Spleen (tissue), 11 donors: ENCODE measurements at regions not wholly inside any gene's neighbourhood (a gene's known extent, or its start where the extent isn't known, plus 50 kb on each side); places are given as distances from the start of the nearest gene placed in this dataset.

Source experiments
- DNase-seq: peaks from one replicate; pipeline ENCODE4 v3.0.0-alpha.2; 2020
- H3K27ac ChIP-seq, 8 donors: fragments of 200-600 bp; sonication (generic) in 7 of 8; 1 replicate in 4 of 8; 2 replicates in 4 of 8; pipeline versions ENCODE4 v1.5.0 to v1.8.0; 2016 to 2021; ENCODE audit warnings: inconsistent platforms in 4 of 8, mild to moderate bottlenecking in 4 of 8, moderate library complexity in 1 of 8
- H3K27me3 ChIP-seq, 7 donors: fragments of 200-600 bp; sonication (generic) in 6 of 7; replicated peaks in 1 of 7; 1 replicate in 4 of 7; 2 replicates in 3 of 7; pipeline versions ENCODE4 v1.5.0 to v1.8.0; 2016 to 2021; ENCODE audit warnings: inconsistent platforms in 3 of 7, mild to moderate bottlenecking in 1 of 7
- H3K36me3 ChIP-seq, 6 donors: fragments of 200-600 bp; sonication (generic) in 5 of 6; 1 replicate in 4 of 6; 2 replicates in 2 of 6; pipeline versions ENCODE4 v1.5.0 to v1.8.0; 2016 to 2021; ENCODE audit warnings: inconsistent platforms in 2 of 6
- H3K4me1 ChIP-seq, 6 donors: fragments of 200-600 bp; sonication (generic) in 5 of 6; 1 replicate in 3 of 6; 2 replicates in 3 of 6; pipeline versions ENCODE4 v1.5.0 to v1.8.0; 2016 to 2021; ENCODE audit warnings: inconsistent platforms in 3 of 6
- H3K4me3 ChIP-seq, 8 donors: fragments of 200-600 bp; sonication (generic) in 7 of 8; 1 replicate in 4 of 8; 2 replicates in 4 of 8; pipeline versions ENCODE4 v1.5.0 to v1.8.0; 2016 to 2021; ENCODE audit warnings: inconsistent platforms in 4 of 8, mild to moderate bottlenecking in 4 of 8, moderate library complexity in 2 of 8
- H3K9me3 ChIP-seq, 8 donors: fragments of 200-600 bp; sonication (generic) in 7 of 8; 1 replicate in 4 of 8; 2 replicates in 4 of 8; pipeline versions ENCODE4 v1.5.0 to v1.8.0; 2016 to 2021; ENCODE audit warnings: inconsistent platforms in 4 of 8
- POLR2A ChIP-seq, 3 donors: fragments of 450-650 bp; IDR thresholded peaks; one replicate each; pipeline ENCODE4 v1.5.1; 2017; ENCODE audit warnings: antibody characterized with exemption in 3 of 3, mild to moderate bottlenecking in 1 of 3
- POLR2AphosphoS5 ChIP-seq, 3 donors: sonication (generic); formaldehyde crosslinking; IDR thresholded peaks; one replicate each; pipeline ENCODE4 v1.5.1; 2017; ENCODE audit warnings: antibody characterized with exemption in 3 of 3
- WGBS, 5 donors: extraction: QIAGEN DNeasy Blood & Tissue Kit in 3 of 5; methylation state at CpG; one replicate each; pipeline versions ENCODE4 v1.1.5 to v1.1.7; 2013 to 2018; 5-methylcytosine and 5-hydroxymethylcytosine counted together
- intact Hi-C: fragments of 100-400 bp; cut with DNase I; formaldehyde crosslinking; loops from one replicate; pipeline ENCODE4 v1.15.0; 2023; ENCODE audit warnings: low total_unique reads
- TF ChIP-seq, protein P1 (sequence below), 11 experiments: fragments of 200-600 bp in 7 of 11; fragments of 450-650 bp in 4 of 11; sonication (generic) in 4 of 11; IDR thresholded peaks in 8 of 11; conservative IDR thresholded peaks in 3 of 11; 1 replicate in 7 of 11; 2 replicates in 4 of 11; pipeline versions ENCODE4 v1.4.0 to v1.8.0; 2016 to 2021; ENCODE audit warnings: antibody characterized with exemption in 11 of 11, inconsistent platforms in 4 of 11, mild to moderate bottlenecking in 1 of 11
- donor health status: healthy with polysubstance abuse.
- donor health status: DM: no; HTN: no; CAD: no; lungs with moderate emphysema.
- donor health status: DM: no; HTN: no; CAD: no.
- donor health status: Bipolar disorder and iron deficiency.
- donor health status: healthy.
- donor health status: DM: no; HTN: no; CAD: no.
- donor health status: DM: yes; HTN: yes; CAD: no.

DNA sequence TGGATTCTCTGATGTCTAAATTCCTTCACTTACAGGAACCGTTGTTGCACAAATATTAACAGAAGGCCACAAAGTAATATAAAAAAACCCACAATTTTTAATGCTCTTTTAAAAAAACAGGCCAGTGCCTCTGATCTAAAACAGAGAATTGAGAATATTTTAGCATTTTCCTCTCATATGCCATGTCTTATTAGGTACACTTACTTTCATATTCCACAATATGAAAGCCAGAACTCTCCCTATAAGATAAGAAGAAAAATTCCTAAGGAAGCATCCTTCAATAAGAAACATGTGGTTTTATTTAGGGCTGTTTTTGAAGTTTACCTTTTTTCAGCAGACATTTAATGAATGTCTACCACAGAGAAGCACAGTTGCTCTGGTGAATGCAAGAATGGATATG is 214.5 kb downstream of the FAT3 start:
- no peak for DNase-seq
- no peak overlapping the region for H3K27ac ChIP-seq
- H3K27me3 ChIP-seq, result no peaks in the 10 kb centered on the region
- H3K36me3 ChIP-seq, result no peaks in the 10 kb centered on the region
- no peaks in the 10 kb centered on the region for H3K4me1 ChIP-seq
- intact Hi-C loops, result no loop called here
- TF ChIP-seq, protein P1, sequence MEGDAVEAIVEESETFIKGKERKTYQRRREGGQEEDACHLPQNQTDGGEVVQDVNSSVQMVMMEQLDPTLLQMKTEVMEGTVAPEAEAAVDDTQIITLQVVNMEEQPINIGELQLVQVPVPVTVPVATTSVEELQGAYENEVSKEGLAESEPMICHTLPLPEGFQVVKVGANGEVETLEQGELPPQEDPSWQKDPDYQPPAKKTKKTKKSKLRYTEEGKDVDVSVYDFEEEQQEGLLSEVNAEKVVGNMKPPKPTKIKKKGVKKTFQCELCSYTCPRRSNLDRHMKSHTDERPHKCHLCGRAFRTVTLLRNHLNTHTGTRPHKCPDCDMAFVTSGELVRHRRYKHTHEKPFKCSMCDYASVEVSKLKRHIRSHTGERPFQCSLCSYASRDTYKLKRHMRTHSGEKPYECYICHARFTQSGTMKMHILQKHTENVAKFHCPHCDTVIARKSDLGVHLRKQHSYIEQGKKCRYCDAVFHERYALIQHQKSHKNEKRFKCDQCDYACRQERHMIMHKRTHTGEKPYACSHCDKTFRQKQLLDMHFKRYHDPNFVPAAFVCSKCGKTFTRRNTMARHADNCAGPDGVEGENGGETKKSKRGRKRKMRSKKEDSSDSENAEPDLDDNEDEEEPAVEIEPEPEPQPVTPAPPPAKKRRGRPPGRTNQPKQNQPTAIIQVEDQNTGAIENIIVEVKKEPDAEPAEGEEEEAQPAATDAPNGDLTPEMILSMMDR (IDR thresholded peaks at IDR 0.05 in 8 of 11, conservative IDR thresholded peaks at IDR 0.05 in 3 of 11), result no peak
- TF ChIP-seq POLR2A (IDR thresholded peaks at IDR 0.05), result no peak
- TF ChIP-seq POLR2AphosphoS5 (IDR thresholded peaks at IDR 0.05), result no peak
- no peak overlapping the region for H3K4me3 ChIP-seq
- 79 to 90% (median 81%) methylated on average over 1 of the region's 1 CpG for WGBS, 5 donors
- H3K9me3 ChIP-seq, result no peaks in the 10 kb centered on the region

DNA sequence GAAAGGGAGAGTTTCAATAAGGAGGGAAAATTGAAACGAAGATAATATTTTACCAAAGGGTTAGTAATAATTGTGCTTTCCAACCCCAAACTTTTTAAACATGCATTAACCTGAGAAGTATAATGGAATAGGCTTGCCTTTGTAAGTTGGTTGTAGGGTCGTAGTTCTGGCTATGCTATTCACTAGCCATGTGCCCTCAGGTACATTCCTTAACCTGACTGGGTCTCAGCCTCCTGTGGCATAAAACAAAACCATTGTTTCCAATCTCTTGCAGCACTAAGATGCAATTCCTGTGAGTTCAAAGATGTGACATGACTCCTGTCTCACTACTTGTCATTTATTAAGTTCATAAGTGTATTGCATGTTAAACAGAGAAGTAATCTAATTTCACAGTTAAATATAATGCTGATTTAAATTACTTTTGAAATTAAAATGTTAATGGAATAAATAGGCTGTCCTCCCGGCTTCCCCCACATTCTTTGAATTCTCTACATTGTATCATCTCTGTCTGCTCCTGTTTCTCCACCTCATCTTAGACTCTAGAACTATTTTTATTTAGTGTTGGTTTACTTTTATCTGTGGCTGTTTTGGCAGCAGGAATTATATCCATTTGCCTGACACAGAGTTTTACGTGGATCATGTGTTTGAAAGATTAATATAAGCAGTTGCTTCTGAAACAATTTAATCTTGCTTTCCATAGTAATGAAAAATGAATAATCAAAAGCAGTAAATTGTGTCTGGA is 216.3 kb downstream of the FAT3 start:
- no peak for DNase-seq

DNA sequence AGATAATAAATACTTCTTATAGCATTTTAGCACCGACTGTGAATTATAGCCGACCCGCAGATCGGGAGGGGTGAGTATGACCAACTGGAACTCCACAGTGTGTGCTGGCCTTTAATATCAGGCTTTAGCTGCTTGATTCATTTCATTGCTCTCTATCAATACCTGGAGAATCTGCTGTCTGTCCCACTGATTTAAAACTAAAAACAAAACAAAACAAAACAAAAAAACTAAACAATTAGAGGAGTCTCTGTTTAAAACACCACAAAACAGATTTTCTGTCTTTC is 216.8 kb downstream of the FAT3 start:
- DNase-seq, result no peak
- Histone ChIP-seq H3K36me3 (no peaks in the 10 kb centered on the region), H3K27ac (no peak overlapping the region), H3K4me1 (no peaks in the 10 kb centered on the region), H3K4me3 (no peak overlapping the region), H3K27me3 (no peaks in the 10 kb centered on the region), H3K9me3 (no peaks in the 10 kb centered on the region)
- intact Hi-C loops, result no loop called here
- TF ChIP-seq, protein P1 (IDR thresholded peaks at IDR 0.05 in 8 of 11, conservative IDR thresholded peaks at IDR 0.05 in 3 of 11), result no peak
- TF ChIP-seq POLR2A (IDR thresholded peaks at IDR 0.05) (no peak), POLR2AphosphoS5 (IDR thresholded peaks at IDR 0.05) (no peak)
- WGBS, 5 donors, result 85 to 91% (median 87%) methylated on average over 4 of the region's 4 CpGs

More for the DNA sequence above, 216.3 kb downstream of the FAT3 start:
- Histone ChIP-seq H3K4me3 (no peak overlapping the region), H3K9me3 (no peaks in the 10 kb centered on the region), H3K4me1 (no peaks in the 10 kb centered on the region), H3K27ac (no peak overlapping the region), H3K36me3 (no peaks in the 10 kb centered on the region), H3K27me3 (no peaks in the 10 kb centered on the region)
- intact Hi-C loops, result no loop called here
- TF ChIP-seq, protein P1 (IDR thresholded peaks at IDR 0.05 in 8 of 11, conservative IDR thresholded peaks at IDR 0.05 in 3 of 11), result no peak
- no peak for TF ChIP-seq POLR2AphosphoS5 (IDR thresholded peaks at IDR 0.05)
- no peak for TF ChIP-seq POLR2A (IDR thresholded peaks at IDR 0.05)
- WGBS, 5 donors, result 57 to 78% (median 76%) methylated on average over 4 of the region's 4 CpGs

DNA sequence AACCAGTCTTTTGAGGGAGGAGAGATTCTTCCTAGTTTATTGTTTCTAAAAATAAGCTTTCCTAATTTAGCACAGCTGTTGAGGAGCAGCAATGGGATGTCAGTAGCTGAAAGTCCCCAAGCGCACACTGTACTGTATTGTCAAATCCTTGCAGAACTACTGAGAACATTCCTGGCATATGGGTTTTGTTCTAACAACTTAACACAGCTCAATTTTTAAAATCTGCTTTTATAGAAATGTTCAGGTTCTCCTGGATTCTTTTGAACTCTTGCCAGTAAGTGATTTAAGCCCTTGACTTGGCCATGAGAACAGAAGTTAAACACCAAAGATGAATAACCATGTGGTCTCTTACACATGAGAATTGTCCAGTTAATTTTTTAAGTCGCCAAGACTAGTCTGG is 218.6 kb downstream of the FAT3 start:
- intact Hi-C loops, result no loop called here
- no peaks in the 10 kb centered on the region for H3K9me3 ChIP-seq
- H3K4me3 ChIP-seq, result no peak overlapping the region
- H3K36me3 ChIP-seq, result no peaks in the 10 kb centered on the region
- H3K27me3 ChIP-seq, result no peaks in the 10 kb centered on the region
- WGBS, 5 donors, result 62 to 89% (median 66%) methylated on average over 2 of the region's 2 CpGs
- TF ChIP-seq POLR2AphosphoS5 (IDR thresholded peaks at IDR 0.05) (no peak), POLR2A (IDR thresholded peaks at IDR 0.05) (no peak)
- TF ChIP-seq, protein P1 (IDR thresholded peaks at IDR 0.05 in 8 of 11, conservative IDR thresholded peaks at IDR 0.05 in 3 of 11), result no peak
- H3K4me1 ChIP-seq, result no peaks in the 10 kb centered on the region
- H3K27ac ChIP-seq, result no peak overlapping the region
- no peak for DNase-seq
